Fibroblast of skin of scalp (primary cell): ENCODE measurements at regions not wholly inside any gene's neighbourhood (a gene's known extent, or its start where the extent isn't known, plus 50 kb on each side); places are given as distances from the start of the nearest gene placed in this dataset.
A peak's percentile ranks its signal among the peaks of the same experiment; 100 is the strongest.

Experiments used
- DNase-seq: peaks from one replicate; pipeline ENCODE4 v3.0.0-alpha.2; 2013

- no peak for DNase-seq
Measured at GRCh38 chr13:34124666-34125306, 306.8 kb downstream of the RFC3 start.

GRCh38 chr13:34127523-34127922 lies 309.6 kb downstream of the RFC3 start:
- DNase-seq: no peak

GRCh38 chr13:34128661-34129060 lies 310.7 kb downstream of the RFC3 start:
- peak; percentile 22 for DNase-seq

GRCh38 chr13:34129436-34129835 lies 311.5 kb downstream of the RFC3 start:
- DNase-seq: no peak

GRCh38 chr13:34137200-34137599 lies 319.3 kb downstream of the RFC3 start:
- DNase-seq: no peak

- no peak for DNase-seq
Measured at GRCh38 chr13:34139660-34140227, 321.8 kb downstream of the RFC3 start.

GRCh38 chr13:34143637-34144036 lies 325.7 kb downstream of the RFC3 start:
- DNase-seq: no peak

- DNase-seq: no peak
Measured at GRCh38 chr13:34144142-34144541, 326.2 kb downstream of the RFC3 start.

GRCh38 chr13:34145061-34145460 lies 327.1 kb downstream of the RFC3 start:
- no peak for DNase-seq

- DNase-seq: no peak
Measured at GRCh38 chr13:34148359-34148758, 330.4 kb downstream of the RFC3 start.

GRCh38 chr13:34151885-34152284 lies 333.9 kb downstream of the RFC3 start:
- no peak for DNase-seq

GRCh38 chr13:34152409-34152808 lies 334.5 kb downstream of the RFC3 start:
- no peak for DNase-seq

GRCh38 chr13:34152996-34153395 lies 335.0 kb downstream of the RFC3 start:
- no peak for DNase-seq

GRCh38 chr13:34153428-34154180 lies 335.7 kb downstream of the RFC3 start:
- DNase-seq: no peak

- DNase-seq: no peak
Measured at GRCh38 chr13:34155931-34156607, 338.1 kb downstream of the RFC3 start.

GRCh38 chr13:34156841-34157365 lies 339.0 kb downstream of the RFC3 start:
- DNase-seq: peak; percentile 81

- no peak for DNase-seq
Measured at GRCh38 chr13:34159946-34160345, 342.0 kb downstream of the RFC3 start.

GRCh38 chr13:34161931-34162543 lies 344.1 kb downstream of the RFC3 start:
- peak; percentile 72 for DNase-seq

- DNase-seq: peak; percentile 59
Measured at GRCh38 chr13:34162544-34162933, 344.6 kb downstream of the RFC3 start.

GRCh38 chr13:34164582-34164981 lies 346.6 kb downstream of the RFC3 start:
- no peak for DNase-seq

- no peak for DNase-seq
Measured at GRCh38 chr13:34165158-34165557, 347.2 kb downstream of the RFC3 start.

GRCh38 chr13:34166406-34166805 lies 348.5 kb downstream of the RFC3 start:
- no peak for DNase-seq

GRCh38 chr13:34167347-34167746 lies 349.4 kb downstream of the RFC3 start:
- no peak for DNase-seq
